ENCODE measurements at regions not wholly inside any gene's neighbourhood (a gene's known extent, or its start where the extent isn't known, plus 50 kb on each side); places are given as distances from the start of the nearest gene placed in this dataset.
A peak's percentile ranks its signal among the peaks of the same experiment; 100 is the strongest.

DNA sequence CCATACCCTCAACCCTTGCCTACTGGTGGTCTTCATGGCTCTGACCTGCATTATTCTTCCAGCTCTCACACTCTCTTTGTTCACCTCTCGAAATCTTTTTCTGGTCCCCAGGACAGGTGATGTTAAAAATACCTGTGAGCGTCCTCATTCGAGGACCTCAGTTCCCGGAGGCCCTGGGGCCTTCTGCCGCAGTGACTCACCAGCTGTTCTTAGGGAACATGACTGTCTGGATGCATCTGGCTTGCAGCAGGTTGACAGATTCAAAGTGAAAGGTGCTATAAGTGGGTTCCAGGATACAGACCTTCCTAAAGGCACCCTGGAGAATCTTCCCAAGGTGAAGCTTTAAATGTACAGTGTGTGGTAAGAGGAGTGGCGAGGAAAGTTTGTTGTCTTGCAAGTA lies 210.4 kb upstream of the KCNG1 start:
- Histone ChIP-seq H3K27ac (ENCODE audit: low read depth, low read length) (no peak overlapping the region), H3K9me3 (ENCODE audit: control insufficient read depth, insufficient read depth, low read length) (no peaks in the 10 kb centered on the region), H3K36me3 (ENCODE audit: control insufficient read depth, insufficient read depth, low read length) (no peaks in the 10 kb centered on the region), H3K4me3 (ENCODE audit: low read depth, low read length) (no peak overlapping the region), H3K4me1 (ENCODE audit: control insufficient read depth, insufficient read depth, low read length) (peaks cover 4% of the 10 kb centered on the region), H3K27me3 (ENCODE audit: control insufficient read depth, insufficient read depth, low read length) (no peaks in the 10 kb centered on the region)
- DNase-seq (ENCODE audit: low read depth in 4 of 6, low spot score in 6 of 6), result no peak
- WGBS (ENCODE audit: insufficient coverage), result 96% methylated on average over 5 of the region's 6 CpGs

- Histone ChIP-seq H3K4me1 (ENCODE audit: control insufficient read depth, insufficient read depth, low read length) (no peaks in the 10 kb centered on the region), H3K9me3 (ENCODE audit: control insufficient read depth, insufficient read depth, low read length) (no peaks in the 10 kb centered on the region), H3K27me3 (ENCODE audit: control insufficient read depth, insufficient read depth, low read length) (no peaks in the 10 kb centered on the region), H3K36me3 (ENCODE audit: control insufficient read depth, insufficient read depth, low read length) (no peaks in the 10 kb centered on the region), H3K4me3 (ENCODE audit: low read depth, low read length) (no peak overlapping the region), H3K27ac (ENCODE audit: low read depth, low read length) (no peak overlapping the region)
- 71% methylated on average over 11 of the region's 11 CpGs for WGBS (ENCODE audit: insufficient coverage)
- peak in 1 of 6 donors; percentile 15 for DNase-seq (ENCODE audit: low read depth in 4 of 6, low spot score in 6 of 6)
Measured at GRCh38 chr20:51230727-51231126, 207.8 kb upstream of the KCNG1 start.

DNA sequence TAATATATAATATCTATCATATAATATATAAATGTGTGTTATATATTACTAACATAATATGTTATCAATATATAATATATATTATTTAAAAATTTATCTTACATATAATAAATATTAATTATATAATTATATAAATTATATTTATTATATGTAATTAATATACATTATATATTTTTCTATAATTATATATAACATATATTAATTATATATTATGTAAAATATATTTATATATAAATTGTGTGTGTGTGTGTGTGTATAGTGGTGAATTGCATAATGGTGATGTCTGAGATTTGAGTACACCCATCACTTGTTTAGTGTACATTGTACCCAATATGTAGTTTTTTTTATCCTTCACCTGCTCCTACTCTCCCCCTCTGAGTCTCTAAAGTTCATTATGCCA lies 205.9 kb upstream of the KCNG1 start:
- H3K36me3 ChIP-seq (ENCODE audit: control insufficient read depth, insufficient read depth, low read length), result no peaks in the 10 kb centered on the region
- H3K4me3 ChIP-seq (ENCODE audit: low read depth, low read length), result no peak overlapping the region
- no peaks in the 10 kb centered on the region for H3K4me1 ChIP-seq (ENCODE audit: control insufficient read depth, insufficient read depth, low read length)
- no peaks in the 10 kb centered on the region for H3K27me3 ChIP-seq (ENCODE audit: control insufficient read depth, insufficient read depth, low read length)
- DNase-seq (ENCODE audit: low read depth in 4 of 6, low spot score in 6 of 6), result no peak
- H3K9me3 ChIP-seq (ENCODE audit: control insufficient read depth, insufficient read depth, low read length), result no peaks in the 10 kb centered on the region
- no peak overlapping the region for H3K27ac ChIP-seq (ENCODE audit: low read depth, low read length)

- DNase-seq (ENCODE audit: low read depth in 4 of 6, low spot score in 6 of 6), result no peak
- WGBS (ENCODE audit: insufficient coverage), result 88% methylated on average over 3 of the region's 3 CpGs
- Histone ChIP-seq H3K9me3 (ENCODE audit: control insufficient read depth, insufficient read depth, low read length) (no peaks in the 10 kb centered on the region), H3K4me1 (ENCODE audit: control insufficient read depth, insufficient read depth, low read length) (no peaks in the 10 kb centered on the region), H3K27ac (ENCODE audit: low read depth, low read length) (no peak overlapping the region), H3K36me3 (ENCODE audit: control insufficient read depth, insufficient read depth, low read length) (no peaks in the 10 kb centered on the region), H3K27me3 (ENCODE audit: control insufficient read depth, insufficient read depth, low read length) (no peaks in the 10 kb centered on the region), H3K4me3 (ENCODE audit: low read depth, low read length) (no peak overlapping the region)
Measured at GRCh38 chr20:51227744-51228143, 204.8 kb upstream of the KCNG1 start.

- Histone ChIP-seq H3K4me3 (ENCODE audit: low read depth, low read length) (no peak overlapping the region), H3K9me3 (ENCODE audit: control insufficient read depth, insufficient read depth, low read length) (no peaks in the 10 kb centered on the region), H3K27ac (ENCODE audit: low read depth, low read length) (no peak overlapping the region), H3K27me3 (ENCODE audit: control insufficient read depth, insufficient read depth, low read length) (peaks cover 5% of the 10 kb centered on the region), H3K36me3 (ENCODE audit: control insufficient read depth, insufficient read depth, low read length) (no peaks in the 10 kb centered on the region), H3K4me1 (ENCODE audit: control insufficient read depth, insufficient read depth, low read length) (peaks cover 4% of the 10 kb centered on the region)
- DNase-seq (ENCODE audit: low read depth in 4 of 6, low spot score in 6 of 6), result peak in 2 of 6 donors; percentile 59 to 63
- WGBS (ENCODE audit: insufficient coverage), result 19% methylated on average over 3 of the region's 8 CpGs
Measured at GRCh38 chr20:51223183-51223720, 200.3 kb upstream of the KCNG1 start.

DNA sequence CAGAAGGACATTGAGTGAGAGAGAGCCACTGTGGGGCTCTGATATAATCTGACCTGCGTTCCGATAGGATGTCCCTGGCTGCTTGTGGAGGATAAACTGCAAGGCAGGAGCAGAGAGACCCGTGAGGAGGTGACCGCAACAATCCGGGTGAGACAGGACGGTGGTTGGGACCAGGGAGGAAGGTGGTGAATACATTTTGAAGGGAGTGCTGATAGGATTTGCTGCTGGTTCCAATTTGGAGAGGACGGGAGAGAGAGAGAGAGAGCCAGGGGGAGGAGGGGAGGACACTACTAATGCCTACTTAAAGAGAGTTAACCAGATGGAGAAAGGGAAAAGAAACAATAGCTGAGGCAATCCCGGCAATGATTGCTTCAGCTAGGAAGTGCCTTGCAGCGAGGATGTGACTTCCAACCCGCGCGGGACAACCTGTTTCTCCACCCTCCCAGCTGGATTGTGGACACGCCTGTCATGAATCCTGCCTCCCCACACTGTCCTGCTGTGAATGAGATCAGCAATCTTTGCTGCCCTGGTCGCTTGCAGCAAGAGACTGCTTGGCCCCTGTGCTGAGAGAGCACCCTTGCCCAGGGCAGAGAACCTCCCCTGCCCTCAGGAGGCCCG lies 199.0 kb upstream of the KCNG1 start:
- Histone ChIP-seq H3K36me3 (ENCODE audit: control insufficient read depth, insufficient read depth, low read length) (no peaks in the 10 kb centered on the region), H3K9me3 (ENCODE audit: control insufficient read depth, insufficient read depth, low read length) (peaks cover 4% of the 10 kb centered on the region), H3K27me3 (ENCODE audit: control insufficient read depth, insufficient read depth, low read length) (peaks cover 5% of the 10 kb centered on the region), H3K4me3 (ENCODE audit: low read depth, low read length) (no peak overlapping the region), H3K27ac (ENCODE audit: low read depth, low read length) (no peak overlapping the region), H3K4me1 (ENCODE audit: control insufficient read depth, insufficient read depth, low read length) (peaks cover 4% of the 10 kb centered on the region)
- peak in 1 of 6 donors; percentile 27 for DNase-seq (ENCODE audit: low read depth in 4 of 6, low spot score in 6 of 6)
- WGBS (ENCODE audit: insufficient coverage), result 50% methylated on average over 14 of the region's 15 CpGs

GRCh38 chr20:51221103-51221502 lies 198.2 kb upstream of the KCNG1 start:
- H3K36me3 ChIP-seq (ENCODE audit: control insufficient read depth, insufficient read depth, low read length), result no peaks in the 10 kb centered on the region
- peaks cover 4% of the 10 kb centered on the region for H3K4me1 ChIP-seq (ENCODE audit: control insufficient read depth, insufficient read depth, low read length)
- WGBS (ENCODE audit: insufficient coverage), result 95% methylated on average over 3 of the region's 4 CpGs
- no peak overlapping the region for H3K27ac ChIP-seq (ENCODE audit: low read depth, low read length)
- H3K9me3 ChIP-seq (ENCODE audit: control insufficient read depth, insufficient read depth, low read length), result peaks cover 6% of the 10 kb centered on the region
- H3K4me3 ChIP-seq (ENCODE audit: low read depth, low read length), result no peak overlapping the region
- DNase-seq (ENCODE audit: low read depth in 4 of 6, low spot score in 6 of 6), result no peak
- H3K27me3 ChIP-seq (ENCODE audit: control insufficient read depth, insufficient read depth, low read length), result peaks cover 5% of the 10 kb centered on the region

GRCh38 chr20:51220293-51220706 lies 197.4 kb upstream of the KCNG1 start:
- Histone ChIP-seq H3K4me1 (ENCODE audit: control insufficient read depth, insufficient read depth, low read length) (peaks cover 4% of the 10 kb centered on the region), H3K4me3 (ENCODE audit: low read depth, low read length) (no peak overlapping the region), H3K9me3 (ENCODE audit: control insufficient read depth, insufficient read depth, low read length) (peaks cover 6% of the 10 kb centered on the region), H3K27ac (ENCODE audit: low read depth, low read length) (no peak overlapping the region), H3K27me3 (ENCODE audit: control insufficient read depth, insufficient read depth, low read length) (peaks cover 5% of the 10 kb centered on the region), H3K36me3 (ENCODE audit: control insufficient read depth, insufficient read depth, low read length) (no peaks in the 10 kb centered on the region)
- no peak for DNase-seq (ENCODE audit: low read depth in 4 of 6, low spot score in 6 of 6)
- 37% methylated on average over 12 of the region's 15 CpGs for WGBS (ENCODE audit: insufficient coverage)

GRCh38 chr20:51219544-51219943 lies 196.6 kb upstream of the KCNG1 start:
- no peak for DNase-seq (ENCODE audit: low read depth in 4 of 6, low spot score in 6 of 6)
- Histone ChIP-seq H3K27ac (ENCODE audit: low read depth, low read length) (no peak overlapping the region), H3K4me1 (ENCODE audit: control insufficient read depth, insufficient read depth, low read length) (peaks cover 4% of the 10 kb centered on the region), H3K36me3 (ENCODE audit: control insufficient read depth, insufficient read depth, low read length) (no peaks in the 10 kb centered on the region), H3K9me3 (ENCODE audit: control insufficient read depth, insufficient read depth, low read length) (peaks cover 6% of the 10 kb centered on the region), H3K27me3 (ENCODE audit: control insufficient read depth, insufficient read depth, low read length) (peaks cover 5% of the 10 kb centered on the region), H3K4me3 (ENCODE audit: low read depth, low read length) (no peak overlapping the region)
- WGBS (ENCODE audit: insufficient coverage), result no CpG with 5 or more reads among the region's 1 CpG

DNA sequence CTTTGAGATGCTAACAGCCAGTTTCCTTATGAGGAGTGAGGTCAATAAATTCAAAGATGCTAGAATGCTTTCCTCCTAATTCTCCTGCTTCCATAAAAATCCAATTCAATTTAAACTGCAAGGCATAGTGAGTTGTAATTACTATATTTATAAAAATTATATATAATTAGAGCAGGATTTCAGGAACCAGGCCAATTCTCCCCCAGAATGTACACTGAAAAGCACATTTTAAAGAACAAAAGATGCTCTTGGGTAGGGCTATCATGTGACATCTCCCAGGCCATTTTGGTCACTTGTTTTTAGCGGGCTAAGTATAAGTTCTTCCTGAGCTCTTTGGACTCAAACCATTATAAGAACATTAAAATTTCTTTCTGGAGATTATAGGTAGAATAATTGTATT lies 195.7 kb upstream of the KCNG1 start:
- Histone ChIP-seq H3K36me3 (ENCODE audit: control insufficient read depth, insufficient read depth, low read length) (no peaks in the 10 kb centered on the region), H3K4me1 (ENCODE audit: control insufficient read depth, insufficient read depth, low read length) (peaks cover 4% of the 10 kb centered on the region), H3K27me3 (ENCODE audit: control insufficient read depth, insufficient read depth, low read length) (peaks cover 5% of the 10 kb centered on the region), H3K9me3 (ENCODE audit: control insufficient read depth, insufficient read depth, low read length) (peaks cover 6% of the 10 kb centered on the region), H3K27ac (ENCODE audit: low read depth, low read length) (no peak overlapping the region), H3K4me3 (ENCODE audit: low read depth, low read length) (no peak overlapping the region)
- DNase-seq (ENCODE audit: low read depth in 4 of 6, low spot score in 6 of 6), result peak in 2 of 6 donors; percentile 7 to 52
- WGBS (ENCODE audit: insufficient coverage), result no CpG with 5 or more reads among the region's 1 CpG

Measured in spinal cord (tissue), 9 donors.